ENCODE measurements at regions not wholly inside any gene's neighbourhood (a gene's known extent, or its start where the extent isn't known, plus 50 kb on each side); places are given as distances from the start of the nearest gene placed in this dataset.

- H3K4me1 ChIP-seq: no peaks in the 10 kb centered on the region
- no peak overlapping the region for H3K4me3 ChIP-seq
- TF ChIP-seq CTCF (IDR thresholded peaks at IDR 0.05): no peak
- no peaks in the 10 kb centered on the region for H3K36me3 ChIP-seq
- DNase-seq (no peak), ATAC-seq (peak in 2 of 8 donors; percentile 24 to 50)
- H3K27ac ChIP-seq: no peak overlapping the region
- 59 to 93% methylated on average over 2 of the region's 2 CpGs for WGBS, 2 donors
- intact Hi-C loops (cut with DNase I): no loop called here
- no peaks in the 10 kb centered on the region for H3K27me3 ChIP-seq
- no peaks in the 10 kb centered on the region for H3K9me3 ChIP-seq
These were observed 325.2 kb downstream of the DYSF start for GRCh38 chr2:71778514-71778913.

DNA sequence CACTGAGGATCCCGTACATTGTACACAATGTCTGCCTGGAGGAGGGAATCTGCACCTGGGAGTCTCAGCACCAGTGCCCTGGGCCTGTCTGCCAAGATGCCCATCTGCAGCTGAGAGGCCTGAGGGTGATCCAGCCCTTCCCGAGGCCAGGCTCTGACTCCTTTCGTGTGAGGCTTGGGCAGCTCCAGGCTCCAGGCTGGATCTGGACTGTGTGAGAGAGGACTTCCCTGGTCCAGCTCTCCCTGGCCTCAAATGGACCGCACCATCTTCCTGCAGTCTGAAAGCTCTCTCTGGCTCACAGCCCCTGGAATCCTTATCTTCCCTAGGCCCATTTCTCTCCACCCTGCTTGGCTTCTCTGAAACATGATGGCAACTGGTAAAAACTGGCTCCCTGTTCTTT is 324.6 kb downstream of the DYSF start:
- 92% methylated on average over 4 of the region's 4 CpGs for WGBS, 2 donors

DNA sequence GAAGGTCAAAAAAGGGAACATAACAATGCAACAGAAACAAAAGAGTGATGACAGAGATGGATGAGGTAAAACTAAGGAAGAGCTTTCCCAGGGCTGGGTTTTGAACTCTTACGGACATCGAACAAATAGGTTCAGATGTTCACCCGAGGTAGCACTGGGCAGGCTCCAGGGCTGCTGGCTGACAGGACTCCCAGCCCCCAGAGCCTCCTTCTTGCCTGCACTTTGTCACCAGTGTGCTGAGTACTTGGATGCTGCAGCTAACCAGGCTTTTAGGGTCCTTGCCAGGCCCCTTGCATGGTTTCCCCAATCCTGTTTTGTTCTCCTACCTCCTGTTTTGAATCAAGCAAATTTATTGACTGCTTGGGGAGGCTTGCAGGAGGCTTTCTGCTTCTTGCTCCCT is 322.9 kb downstream of the DYSF start:
- no peaks in the 10 kb centered on the region for H3K36me3 ChIP-seq
- H3K27me3 ChIP-seq: no peaks in the 10 kb centered on the region
- intact Hi-C loops (cut with DNase I): no loop called here
- ATAC-seq (no peak), DNase-seq (no peak)
- no peak for TF ChIP-seq CTCF (IDR thresholded peaks at IDR 0.05)
- WGBS, 2 donors: 67 to 85% methylated on average over 3 of the region's 3 CpGs
- H3K9me3 ChIP-seq: peaks cover 0 to 13% (median 4%) of the 10 kb centered on the region in 11 donors
- H3K4me1 ChIP-seq: no peaks in the 10 kb centered on the region
- H3K27ac ChIP-seq: no peak overlapping the region
- H3K4me3 ChIP-seq: no peak overlapping the region

More for the DNA sequence above, 324.6 kb downstream of the DYSF start:
- no peaks in the 10 kb centered on the region for H3K27me3 ChIP-seq
- ATAC-seq (no peak), DNase-seq (no peak)
- intact Hi-C loops (cut with DNase I): no loop called here
- H3K27ac ChIP-seq: no peak overlapping the region
- peaks cover 0 to 5% (median 0%) of the 10 kb centered on the region in 11 donors for H3K9me3 ChIP-seq
- H3K36me3 ChIP-seq: no peaks in the 10 kb centered on the region
- H3K4me3 ChIP-seq: no peak overlapping the region
- no peaks in the 10 kb centered on the region for H3K4me1 ChIP-seq
- no peak for TF ChIP-seq CTCF (IDR thresholded peaks at IDR 0.05)

GRCh38 chr2:71773218-71773617 is 319.9 kb downstream of the DYSF start:
- H3K36me3 ChIP-seq: no peaks in the 10 kb centered on the region
- peaks cover 0 to 25% (median 9%) of the 10 kb centered on the region in 11 donors for H3K9me3 ChIP-seq
- H3K27me3 ChIP-seq: no peaks in the 10 kb centered on the region
- 93 to 97% methylated on average over 3 of the region's 3 CpGs for WGBS, 2 donors
- no peaks in the 10 kb centered on the region for H3K4me1 ChIP-seq
- intact Hi-C loops (cut with DNase I): no loop called here
- DNase-seq: no peak
- no peak overlapping the region for H3K4me3 ChIP-seq
- ATAC-seq: no peak
- TF ChIP-seq CTCF (IDR thresholded peaks at IDR 0.05): no peak
- H3K27ac ChIP-seq: no peak overlapping the region
